HCT116 (cell line): ENCODE measurements at regions not wholly inside any gene's neighbourhood (a gene's known extent, or its start where the extent isn't known, plus 50 kb on each side); places are given as distances from the start of the nearest gene placed in this dataset.

Experiments
- ATAC-seq: fragments of 200-7000 bp; cut with Tn5 transposase; 2 replicates; pipeline ENCODE4 v1.9.1; 2020; ENCODE audit warnings: mild to moderate bottlenecking, moderate library complexity
- BruUV-seq: library from RNA; stranded (reverse); fragments of 400-500 nt; replicated peaks from 2 replicates; lab custom pipeline; 2021; lab: Mats Ljungman, UMichigan
- CTCF ChIA-PET: fragments of 300-600 bp; sonication (Branson Sonifier 250); formaldehyde crosslinking; loops from one replicate; lab custom pipeline; 2021; ENCODE audit warnings: antibody characterized with exemption; lab: Charles Lee
- POLR2A ChIA-PET: fragments of 300-600, 350-600 bp; sonication (Branson Sonifier 250); formaldehyde crosslinking; loops from one replicate; lab custom pipeline; 2021; ENCODE audit warnings: antibody characterized with exemption; lab: Charles Lee
- RAD21 ChIA-PET, 2 experiments: fragments of 300-600 bp; sonication (Branson Sonifier 250); formaldehyde crosslinking; loops; one replicate each; lab custom pipeline; 2023; ENCODE audit warnings: low total read pairs in 2 of 2; ENCODE audit not compliant: uncharacterized antibody in 2 of 2, unreplicated experiment in 2 of 2, low non-redundant PET in 1 of 2; lab: Charles Lee
- DNase-seq: peaks from one replicate; pipeline ENCODE4 v3.0.0-alpha.2; 2010; ENCODE audit warnings: low read depth, low spot score
- H2AFZ ChIP-seq: fragments of 200-600 bp; shearing (Covaris generic), sonication (generic); 2 replicates; pipeline ENCODE4 v1.6.1; 2017; ENCODE audit warnings: low read depth, mixed run types, mixed read lengths, antibody characterized with exemption, low read length; ENCODE audit not compliant: poor library complexity, severe bottlenecking
- H3K27ac ChIP-seq: 2 replicates; pipeline ENCODE4 v1.5.1; 2012; ENCODE audit warnings: low read depth, low read length
- H3K27me3 ChIP-seq: fragments of 200-600 bp; sonication (generic); 2 replicates; pipeline ENCODE4 v1.6.1; 2016; ENCODE audit warnings: mixed run types, low read length, mixed read lengths; ENCODE audit not compliant: insufficient read depth
- H3K36me3 ChIP-seq, 2 experiments: fragments of 200-500 bp in 1 of 2; fragments of 200-600 bp in 1 of 2; sonication (Bioruptor generic) in 1 of 2; sonication (generic) in 1 of 2; 2 replicates each; pipeline versions ENCODE4 v1.5.1 to v1.6.1; 2014 to 2016; ENCODE audit warnings: low read length in 2 of 2, inconsistent platforms in 1 of 2, mixed read lengths in 1 of 2, mixed run types in 1 of 2; ENCODE audit not compliant: insufficient read depth in 2 of 2, control insufficient read depth in 1 of 2
- H3K4me1 ChIP-seq, 2 experiments: fragments of 200-600 bp in 1 of 2; sonication (generic) in 1 of 2; 2 replicates each; pipeline versions ENCODE4 v1.5.1 to v1.6.1; 2012 to 2017; ENCODE audit warnings: low read length in 2 of 2, inconsistent platforms in 1 of 2, mild to moderate bottlenecking in 1 of 2, mixed read lengths in 1 of 2, mixed run types in 1 of 2, moderate library complexity in 1 of 2; ENCODE audit not compliant: insufficient read depth in 2 of 2, control insufficient read depth in 1 of 2
- H3K4me2 ChIP-seq: fragments of 200-600 bp; sonication (generic); 2 replicates; pipeline ENCODE4 v1.6.1; 2017; ENCODE audit warnings: mixed run types, low read length, mixed read lengths
- H3K4me3 ChIP-seq, 2 experiments: fragments of 200-600 bp in 1 of 2; sonication (generic) in 1 of 2; replicated peaks in 1 of 2; 2 replicates each; pipeline ENCODE4 v1.5.1; 2011 to 2016; ENCODE audit warnings: low read length in 2 of 2, control low read depth in 1 of 2, low read depth in 1 of 2, mild to moderate bottlenecking in 1 of 2, mixed read lengths in 1 of 2, mixed run types in 1 of 2
- H3K79me2 ChIP-seq: fragments of 200-600 bp; sonication (generic); 2 replicates; pipeline ENCODE4 v1.6.1; 2017; ENCODE audit warnings: mild to moderate bottlenecking, mixed run types, low read length, moderate library complexity, mixed read lengths; ENCODE audit not compliant: insufficient read depth
- H3K9ac ChIP-seq: fragments of 200-600 bp; sonication (generic); 2 replicates; pipeline ENCODE4 v1.6.1; 2016; ENCODE audit warnings: low read length, mixed read lengths
- H3K9me2 ChIP-seq: fragments of 200-600 bp; sonication (generic), shearing (Covaris generic); 2 replicates; pipeline ENCODE4 v1.6.1; 2017; ENCODE audit warnings: mixed run types, mild to moderate bottlenecking, moderate library complexity; ENCODE audit not compliant: insufficient read depth
- H3K9me3 ChIP-seq, 2 experiments: fragments of 200-500 bp in 1 of 2; fragments of 200-600 bp in 1 of 2; sonication (Bioruptor generic) in 1 of 2; sonication (generic) in 1 of 2; 2 replicates each; pipeline ENCODE4 v1.6.1; 2014 to 2017; ENCODE audit warnings: low read length in 2 of 2, mixed read lengths in 2 of 2, inconsistent platforms in 1 of 2, low read depth in 1 of 2, mild to moderate bottlenecking in 1 of 2, mixed run types in 1 of 2, moderate library complexity in 1 of 2; ENCODE audit not compliant: control insufficient read depth in 1 of 2, insufficient read depth in 1 of 2
- H4K20me1 ChIP-seq: fragments of 200-600 bp; sonication (generic), shearing (Covaris generic); 2 replicates; pipeline ENCODE4 v1.6.1; 2017; ENCODE audit warnings: mixed run types, mild to moderate bottlenecking, moderate library complexity; ENCODE audit not compliant: insufficient read depth
- CBX3 ChIP-seq: IDR thresholded peaks from 2 replicates; pipeline ENCODE4 v1.6.1; 2012; ENCODE audit warnings: low read depth
- CEBPB ChIP-seq: IDR thresholded peaks from 2 replicates; pipeline ENCODE4 v1.6.1; 2012; ENCODE audit warnings: low read depth
- ELF1 ChIP-seq: IDR thresholded peaks from 2 replicates; pipeline ENCODE4 v1.6.1; 2012; ENCODE audit warnings: low read depth, borderline replicate concordance
- EZH2phosphoT487 ChIP-seq: fragments of 200-600 bp; IDR thresholded peaks from 2 replicates; pipeline ENCODE4 v1.6.1; 2018; ENCODE audit warnings: antibody characterized with exemption, borderline replicate concordance
- FOSL1 ChIP-seq: IDR thresholded peaks from 2 replicates; pipeline ENCODE4 v1.6.1; 2012; ENCODE audit warnings: low read depth
- POLR2A ChIP-seq: IDR thresholded peaks from 2 replicates; pipeline ENCODE4 v1.7.0; 2011; ENCODE audit warnings: borderline replicate concordance; ENCODE audit not compliant: insufficient read depth, insufficient read length; ENCODE audit errors: extremely low read depth
- POLR2AphosphoS5 ChIP-seq: IDR thresholded peaks from 2 replicates; pipeline ENCODE4 v1.6.1; 2011; ENCODE audit warnings: mild to moderate bottlenecking, low read depth, low read length, moderate library complexity
- SP1 ChIP-seq: IDR thresholded peaks from 2 replicates; pipeline ENCODE4 v1.6.1; 2012; ENCODE audit warnings: low read depth
- SRF ChIP-seq: IDR thresholded peaks from 2 replicates; pipeline ENCODE4 v1.6.1; 2012; ENCODE audit warnings: low read depth
- YY1 ChIP-seq: IDR thresholded peaks from 2 replicates; pipeline ENCODE4 v1.6.1; 2011; ENCODE audit warnings: low read length, low read depth, moderate library complexity, mild to moderate bottlenecking; ENCODE audit not compliant: insufficient replicate concordance; ENCODE audit errors: extremely low read depth
- ZNF274 ChIP-seq: fragments of 200-500 bp; sonication (Bioruptor generic); IDR thresholded peaks from 2 replicates; pipeline ENCODE4 v1.6.1; 2014; ENCODE audit warnings: mild to moderate bottlenecking, low read depth, low read length, inconsistent platforms
- intact Hi-C: fragments of 100-400 bp; cut with micrococcal nuclease; formaldehyde crosslinking; loops from 2 replicates; pipeline ENCODE4 v1.10.0; 2022
- TF ChIP-seq, protein P1 (sequence below): IDR thresholded peaks from 2 replicates; pipeline ENCODE4 v1.6.1; 2011; ENCODE audit warnings: mild to moderate bottlenecking, low read length, moderate library complexity; ENCODE audit not compliant: insufficient replicate concordance; ENCODE audit errors: extremely low read depth
- TF ChIP-seq, protein P2 (sequence below): IDR thresholded peaks from 2 replicates; pipeline ENCODE4 v1.6.1; 2012
- TF ChIP-seq, protein P3 (sequence below): IDR thresholded peaks from 2 replicates; pipeline ENCODE4 v1.6.1; 2012; ENCODE audit warnings: low read depth

- no peaks in the 10 kb centered on the region for H3K4me1 ChIP-seq
These were observed 281.7 kb upstream of the MC4R start for GRCh38 chr18:60654298-60654697.

More at GRCh38 chr18:60654298-60654697, 281.7 kb upstream of the MC4R start:
- no peaks in the 10 kb centered on the region for H4K20me1 ChIP-seq
- DNase-seq (no peak), ATAC-seq (no peak)
- no peaks in the 10 kb centered on the region for H3K36me3 ChIP-seq
- no peaks in the 10 kb centered on the region for H3K9me3 ChIP-seq
- H3K9ac ChIP-seq: no peak overlapping the region
- ChIA-PET CTCF (no interaction called here), RAD21 (no interaction called here), POLR2A (no interaction called here)
- H3K4me3 ChIP-seq: no peak overlapping the region
- no peak for TF ChIP-seq ZNF274
- no peak for TF ChIP-seq ELF1
- no peak for TF ChIP-seq FOSL1
- TF ChIP-seq, protein P1, sequence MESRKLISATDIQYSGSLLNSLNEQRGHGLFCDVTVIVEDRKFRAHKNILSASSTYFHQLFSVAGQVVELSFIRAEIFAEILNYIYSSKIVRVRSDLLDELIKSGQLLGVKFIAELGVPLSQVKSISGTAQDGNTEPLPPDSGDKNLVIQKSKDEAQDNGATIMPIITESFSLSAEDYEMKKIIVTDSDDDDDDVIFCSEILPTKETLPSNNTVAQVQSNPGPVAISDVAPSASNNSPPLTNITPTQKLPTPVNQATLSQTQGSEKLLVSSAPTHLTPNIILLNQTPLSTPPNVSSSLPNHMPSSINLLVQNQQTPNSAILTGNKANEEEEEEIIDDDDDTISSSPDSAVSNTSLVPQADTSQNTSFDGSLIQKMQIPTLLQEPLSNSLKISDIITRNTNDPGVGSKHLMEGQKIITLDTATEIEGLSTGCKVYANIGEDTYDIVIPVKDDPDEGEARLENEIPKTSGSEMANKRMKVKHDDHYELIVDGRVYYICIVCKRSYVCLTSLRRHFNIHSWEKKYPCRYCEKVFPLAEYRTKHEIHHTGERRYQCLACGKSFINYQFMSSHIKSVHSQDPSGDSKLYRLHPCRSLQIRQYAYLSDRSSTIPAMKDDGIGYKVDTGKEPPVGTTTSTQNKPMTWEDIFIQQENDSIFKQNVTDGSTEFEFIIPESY: no peak
- no peak for TF ChIP-seq POLR2AphosphoS5
- TF ChIP-seq CBX3: no peak
- TF ChIP-seq EZH2phosphoT487: no peak
- no peak for TF ChIP-seq POLR2A
- TF ChIP-seq YY1: no peak
- TF ChIP-seq SRF: no peak
- TF ChIP-seq, protein P2, sequence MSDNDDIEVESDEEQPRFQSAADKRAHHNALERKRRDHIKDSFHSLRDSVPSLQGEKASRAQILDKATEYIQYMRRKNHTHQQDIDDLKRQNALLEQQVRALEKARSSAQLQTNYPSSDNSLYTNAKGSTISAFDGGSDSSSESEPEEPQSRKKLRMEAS: no peak
- TF ChIP-seq, protein P3, sequence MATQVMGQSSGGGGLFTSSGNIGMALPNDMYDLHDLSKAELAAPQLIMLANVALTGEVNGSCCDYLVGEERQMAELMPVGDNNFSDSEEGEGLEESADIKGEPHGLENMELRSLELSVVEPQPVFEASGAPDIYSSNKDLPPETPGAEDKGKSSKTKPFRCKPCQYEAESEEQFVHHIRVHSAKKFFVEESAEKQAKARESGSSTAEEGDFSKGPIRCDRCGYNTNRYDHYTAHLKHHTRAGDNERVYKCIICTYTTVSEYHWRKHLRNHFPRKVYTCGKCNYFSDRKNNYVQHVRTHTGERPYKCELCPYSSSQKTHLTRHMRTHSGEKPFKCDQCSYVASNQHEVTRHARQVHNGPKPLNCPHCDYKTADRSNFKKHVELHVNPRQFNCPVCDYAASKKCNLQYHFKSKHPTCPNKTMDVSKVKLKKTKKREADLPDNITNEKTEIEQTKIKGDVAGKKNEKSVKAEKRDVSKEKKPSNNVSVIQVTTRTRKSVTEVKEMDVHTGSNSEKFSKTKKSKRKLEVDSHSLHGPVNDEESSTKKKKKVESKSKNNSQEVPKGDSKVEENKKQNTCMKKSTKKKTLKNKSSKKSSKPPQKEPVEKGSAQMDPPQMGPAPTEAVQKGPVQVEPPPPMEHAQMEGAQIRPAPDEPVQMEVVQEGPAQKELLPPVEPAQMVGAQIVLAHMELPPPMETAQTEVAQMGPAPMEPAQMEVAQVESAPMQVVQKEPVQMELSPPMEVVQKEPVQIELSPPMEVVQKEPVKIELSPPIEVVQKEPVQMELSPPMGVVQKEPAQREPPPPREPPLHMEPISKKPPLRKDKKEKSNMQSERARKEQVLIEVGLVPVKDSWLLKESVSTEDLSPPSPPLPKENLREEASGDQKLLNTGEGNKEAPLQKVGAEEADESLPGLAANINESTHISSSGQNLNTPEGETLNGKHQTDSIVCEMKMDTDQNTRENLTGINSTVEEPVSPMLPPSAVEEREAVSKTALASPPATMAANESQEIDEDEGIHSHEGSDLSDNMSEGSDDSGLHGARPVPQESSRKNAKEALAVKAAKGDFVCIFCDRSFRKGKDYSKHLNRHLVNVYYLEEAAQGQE: no peak
- TF ChIP-seq CEBPB: no peak
- TF ChIP-seq SP1: no peak
- no peak overlapping the region for H2AFZ ChIP-seq
- intact Hi-C loops: no loop called here
- no peaks in the 10 kb centered on the region for H3K79me2 ChIP-seq
- H3K27ac ChIP-seq: no peak overlapping the region
- no peaks in the 10 kb centered on the region for H3K27me3 ChIP-seq
- no peak overlapping the region for H3K4me2 ChIP-seq
- H3K9me2 ChIP-seq: no peaks in the 10 kb centered on the region
- no TSS peak for BruUV-seq
